GM19324 (cell line): ENCODE measurements at regions not wholly inside any gene's neighbourhood (a gene's known extent, or its start where the extent isn't known, plus 50 kb on each side); places are given as distances from the start of the nearest gene placed in this dataset.

Experiments used
- ATAC-seq: cut with Tn5 transposase; IDR thresholded peaks from one replicate; pipeline ENCODE4 v1.9.1; 2021; ENCODE audit warnings: mild to moderate bottlenecking, moderate library complexity; ENCODE audit not compliant: unreplicated experiment, low FRiP score

GRCh38 chr2:128521482-128521881 is 202.8 kb upstream of the HS6ST1 start:
- no peak for ATAC-seq

- ATAC-seq = no peak
Observed at GRCh38 chr2:128522829-128523228, 204.2 kb upstream of the HS6ST1 start.

- no peak for ATAC-seq
Observed at GRCh38 chr2:128523457-128523856, 204.8 kb upstream of the HS6ST1 start.

- ATAC-seq = no peak
Observed at GRCh38 chr2:128524183-128524582, 205.5 kb upstream of the HS6ST1 start.

- ATAC-seq = no peak
Observed at GRCh38 chr2:128525653-128526052, 207.0 kb upstream of the HS6ST1 start.

GRCh38 chr2:128526455-128526976 is 207.8 kb upstream of the HS6ST1 start:
- ATAC-seq = no peak

- no peak for ATAC-seq
Observed at GRCh38 chr2:128528133-128528532, 209.5 kb upstream of the HS6ST1 start.

- ATAC-seq = no peak
Observed at GRCh38 chr2:128530025-128530573, 211.4 kb upstream of the HS6ST1 start.

- no peak for ATAC-seq
Observed at GRCh38 chr2:128531856-128532255, 213.2 kb upstream of the HS6ST1 start.

- ATAC-seq = no peak
Observed at GRCh38 chr2:128533101-128533500, 214.4 kb upstream of the HS6ST1 start.

GRCh38 chr2:128534688-128535392 is 216.2 kb upstream of the HS6ST1 start:
- ATAC-seq = no peak

GRCh38 chr2:128535953-128536352 is 217.3 kb upstream of the HS6ST1 start:
- ATAC-seq = no peak

- no peak for ATAC-seq
Observed at GRCh38 chr2:128536925-128537620, 218.4 kb upstream of the HS6ST1 start.

- no peak for ATAC-seq
Observed at GRCh38 chr2:128537646-128538045, 219.0 kb upstream of the HS6ST1 start.

GRCh38 chr2:128538396-128538795 is 219.7 kb upstream of the HS6ST1 start:
- ATAC-seq = no peak

GRCh38 chr2:128540670-128541069 is 222.0 kb upstream of the HS6ST1 start:
- ATAC-seq = no peak

- no peak for ATAC-seq
Observed at GRCh38 chr2:128541448-128541847, 222.8 kb upstream of the HS6ST1 start.

GRCh38 chr2:128543036-128543435 is 224.4 kb upstream of the HS6ST1 start:
- ATAC-seq = no peak

- ATAC-seq = no peak
Observed at GRCh38 chr2:128543646-128544045, 225.0 kb upstream of the HS6ST1 start.

GRCh38 chr2:128544321-128545037 is 225.8 kb upstream of the HS6ST1 start:
- no peak for ATAC-seq

- ATAC-seq = no peak
Observed at GRCh38 chr2:128545085-128545484, 226.4 kb upstream of the HS6ST1 start.
